Activated naive CD8-positive, alpha-beta T cell (primary cell): ENCODE measurements at regions not wholly inside any gene's neighbourhood (a gene's known extent, or its start where the extent isn't known, plus 50 kb on each side); places are given as distances from the start of the nearest gene placed in this dataset.
"Not testable (repeated sequence)": the region's sequence is repeated elsewhere in the genome, so short reads cannot be mapped to it uniquely, and the experiment has no call there.

Source experiments
- H3K27ac Mint-ChIP-seq: one replicate; pipeline ENCODE4 v1.8.0; 2021; ENCODE audit warnings: mixed read lengths
- H3K27me3 Mint-ChIP-seq: one replicate; pipeline ENCODE4 v1.8.0; 2021; ENCODE audit warnings: mixed read lengths
- H3K36me3 Mint-ChIP-seq: one replicate; pipeline ENCODE4 v1.8.0; 2021; ENCODE audit warnings: mixed read lengths
- H3K4me1 Mint-ChIP-seq: one replicate; pipeline ENCODE4 v1.8.0; 2021; ENCODE audit warnings: low read depth, mixed read lengths
- H3K4me3 Mint-ChIP-seq: one replicate; pipeline ENCODE4 v1.8.0; 2021; ENCODE audit warnings: mild to moderate bottlenecking, mixed read lengths
- H3K9me3 Mint-ChIP-seq: one replicate; pipeline ENCODE4 v1.8.0; 2021; ENCODE audit warnings: low read depth, mixed read lengths

DNA sequence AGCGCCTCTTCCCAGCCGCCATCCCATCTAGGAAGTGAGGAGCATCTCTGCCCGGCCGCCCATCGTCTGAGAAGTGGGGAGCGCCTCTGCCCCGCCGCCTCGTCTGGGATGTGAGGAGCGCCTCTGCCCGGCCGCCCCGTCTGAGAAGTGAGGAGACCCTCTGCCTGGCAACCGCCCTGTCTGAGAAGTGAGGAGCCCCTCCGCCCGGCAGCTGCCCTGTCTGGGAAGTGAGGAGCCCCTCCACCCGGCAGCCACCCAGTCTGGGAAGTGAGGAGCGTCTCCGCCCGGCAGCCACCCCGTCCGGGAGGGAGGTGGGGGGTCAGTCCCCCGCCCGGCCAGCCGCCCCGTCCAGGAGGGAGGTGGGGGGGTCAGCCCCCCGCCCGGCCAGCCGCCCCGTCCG is 139.4 kb upstream of the ANKRD55 start:
- not testable (repeated sequence) for H3K4me1 Mint-ChIP-seq, H3K9me3 Mint-ChIP-seq, H3K36me3 Mint-ChIP-seq, H3K4me3 Mint-ChIP-seq, H3K27me3 Mint-ChIP-seq, H3K27ac Mint-ChIP-seq

DNA sequence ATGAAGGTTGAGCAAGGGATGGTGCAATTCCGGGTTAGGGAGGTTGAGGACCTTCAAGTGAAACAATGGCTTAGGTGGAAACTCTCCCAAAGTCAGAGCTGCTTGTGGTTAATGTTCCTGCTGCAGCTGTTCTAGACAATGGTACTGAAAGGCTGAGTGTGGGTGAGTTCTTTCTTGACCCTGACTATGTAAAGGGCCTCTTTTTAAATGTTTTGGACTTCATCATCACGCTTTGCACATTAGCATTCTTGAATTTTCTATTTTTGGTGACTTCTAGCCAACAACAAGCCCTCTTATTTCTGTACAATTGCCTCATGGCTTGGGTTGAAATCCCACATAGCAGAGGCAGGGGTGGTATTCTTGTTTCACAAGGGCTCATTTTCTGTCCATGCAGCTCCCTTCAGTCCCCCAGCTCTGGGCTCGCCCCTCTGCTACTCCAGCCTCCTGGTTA is 136.3 kb upstream of the ANKRD55 start:
- Mint-ChIP-seq H3K27me3 (no peaks in the 10 kb centered on the region), H3K36me3 (peaks cover 5% of the 10 kb centered on the region), H3K4me3 (no peak overlapping the region), H3K27ac (no peak overlapping the region), H3K9me3 (no peaks in the 10 kb centered on the region), H3K4me1 (no peaks in the 10 kb centered on the region)

DNA sequence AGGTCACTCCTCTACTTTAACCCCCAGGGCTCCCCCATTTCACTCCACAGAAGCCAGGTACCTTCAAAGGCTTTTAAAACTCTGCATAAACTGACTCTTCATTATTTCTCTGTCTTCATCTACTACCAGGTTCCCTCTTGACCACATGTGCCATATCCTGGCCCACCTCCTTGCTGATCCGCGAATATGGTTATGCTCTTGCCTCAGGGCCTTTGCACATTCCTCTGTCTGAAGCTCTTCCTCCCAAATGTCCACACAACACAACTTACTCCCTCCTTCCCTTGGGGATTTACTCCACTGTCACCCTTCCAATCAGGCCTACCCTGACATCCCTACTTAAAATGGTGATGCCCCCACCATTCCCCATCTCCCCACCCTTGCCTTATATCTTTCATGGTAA is 134.6 kb upstream of the ANKRD55 start:
- Mint-ChIP-seq H3K27me3 (no peaks in the 10 kb centered on the region), H3K36me3 (peaks cover 5% of the 10 kb centered on the region), H3K4me1 (no peaks in the 10 kb centered on the region), H3K9me3 (peaks cover 4% of the 10 kb centered on the region), H3K4me3 (no peak overlapping the region), H3K27ac (no peak overlapping the region)

DNA sequence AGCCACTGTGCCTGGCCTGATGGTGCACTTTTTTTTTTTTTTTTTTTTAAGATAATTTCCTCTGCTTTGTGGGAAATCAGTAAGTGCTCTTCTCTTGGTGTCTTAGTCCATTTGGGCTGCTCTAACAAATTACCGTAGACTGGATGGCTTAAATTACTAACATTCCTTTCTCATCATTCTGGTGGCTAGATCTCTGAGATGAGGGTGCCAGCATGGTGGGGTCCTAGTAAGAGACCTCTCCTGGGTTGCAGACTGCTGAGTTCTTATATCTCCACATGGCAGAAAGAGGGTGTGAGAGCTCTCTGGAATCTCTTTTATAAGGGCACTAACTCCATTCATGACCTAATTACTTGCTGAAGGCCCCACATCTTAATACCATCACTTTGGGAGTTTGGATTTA is 133.9 kb upstream of the ANKRD55 start:
- Mint-ChIP-seq H3K27ac (no peak overlapping the region), H3K4me3 (no peak overlapping the region), H3K36me3 (peaks cover 5% of the 10 kb centered on the region), H3K4me1 (no peaks in the 10 kb centered on the region), H3K9me3 (peaks cover 4% of the 10 kb centered on the region), H3K27me3 (no peaks in the 10 kb centered on the region)

DNA sequence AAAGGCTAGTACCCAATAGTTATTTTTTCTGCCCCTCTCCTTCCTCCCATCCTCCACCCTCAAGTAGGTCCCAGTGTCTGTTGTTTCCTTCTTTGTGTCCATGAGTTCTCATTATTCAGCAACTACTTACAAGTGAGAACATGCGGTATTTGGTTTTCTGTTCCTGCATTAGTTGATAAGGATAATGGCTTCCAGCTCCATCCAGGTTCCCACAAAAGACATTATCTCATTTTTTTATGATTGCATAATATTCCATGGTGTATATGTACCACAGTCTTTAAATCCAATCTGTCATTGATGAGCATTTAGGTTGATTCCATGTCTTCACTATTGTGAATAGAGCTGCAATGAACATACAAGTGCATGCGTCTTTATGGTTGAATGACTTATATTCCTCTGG is 128.3 kb upstream of the ANKRD55 start:
- peaks cover 5% of the 10 kb centered on the region for H3K4me1 Mint-ChIP-seq
- no peaks in the 10 kb centered on the region for H3K27me3 Mint-ChIP-seq
- H3K9me3 Mint-ChIP-seq, result peaks cover 4% of the 10 kb centered on the region
- no peak overlapping the region for H3K4me3 Mint-ChIP-seq
- H3K27ac Mint-ChIP-seq, result no peak overlapping the region
- H3K36me3 Mint-ChIP-seq, result no peaks in the 10 kb centered on the region

DNA sequence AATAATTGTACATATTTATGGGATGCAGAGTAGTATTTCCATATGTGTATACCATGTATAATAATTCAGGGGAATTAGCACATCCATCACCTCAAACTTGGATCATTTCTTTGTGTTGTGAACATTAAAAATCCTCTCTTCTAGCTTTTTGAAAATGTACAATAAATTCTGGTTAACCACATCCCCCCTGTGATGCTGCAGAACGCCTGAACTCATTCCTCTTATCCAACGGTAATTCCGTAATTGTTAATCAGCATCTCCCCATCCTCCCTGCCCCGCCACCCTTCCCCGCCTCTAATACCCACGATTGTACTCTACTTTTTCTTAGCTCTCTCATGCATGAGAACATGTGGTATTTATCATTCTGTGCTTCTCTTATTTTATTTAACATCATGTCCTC is 127.7 kb upstream of the ANKRD55 start:
- Mint-ChIP-seq H3K27ac (no peak overlapping the region), H3K36me3 (no peaks in the 10 kb centered on the region), H3K9me3 (peaks cover 4% of the 10 kb centered on the region), H3K4me1 (peaks cover 5% of the 10 kb centered on the region), H3K27me3 (no peaks in the 10 kb centered on the region), H3K4me3 (no peak overlapping the region)

DNA sequence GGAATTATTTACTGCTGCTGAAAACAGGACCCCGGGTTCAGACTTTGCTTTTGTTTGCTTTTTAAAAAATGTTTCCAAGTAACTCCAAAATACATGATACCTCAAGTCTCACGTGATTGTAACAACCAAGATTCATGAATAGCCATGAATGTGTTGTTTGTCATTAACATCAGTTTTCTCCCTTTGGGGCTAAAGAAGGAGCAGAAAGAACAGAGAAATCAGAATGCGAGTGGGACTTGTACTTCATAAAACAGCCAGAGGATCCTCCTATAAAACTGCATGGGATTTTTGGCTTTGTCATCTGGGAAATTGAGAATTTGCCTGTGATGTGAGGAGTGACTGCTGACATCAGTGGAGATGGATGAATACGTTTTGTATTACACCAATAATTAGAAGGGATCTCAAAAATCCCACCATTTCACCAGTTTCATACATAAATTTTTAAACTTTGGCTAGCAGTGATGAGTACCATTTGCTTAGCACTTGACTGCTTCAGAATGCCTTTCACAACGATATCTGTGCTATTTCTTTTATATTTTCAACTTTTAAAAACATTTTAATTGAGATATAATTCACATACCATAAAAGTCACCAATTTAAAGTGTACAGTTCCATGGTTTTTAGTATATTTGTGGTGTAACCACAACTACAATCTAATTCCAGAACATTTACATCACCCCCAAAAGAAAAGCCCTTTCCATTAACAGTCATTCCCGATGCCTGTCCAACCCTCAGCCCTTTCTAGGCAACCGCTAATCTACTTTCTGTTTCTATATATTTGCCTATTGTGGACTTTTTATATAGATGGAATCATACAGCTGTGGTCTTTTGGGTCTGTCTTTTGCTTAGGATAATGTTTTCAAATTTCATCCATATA is 126.9 kb upstream of the ANKRD55 start:
- Mint-ChIP-seq H3K27ac (no peak overlapping the region), H3K9me3 (peaks cover 4% of the 10 kb centered on the region), H3K4me1 (peaks cover 5% of the 10 kb centered on the region), H3K36me3 (no peaks in the 10 kb centered on the region), H3K4me3 (no peak overlapping the region), H3K27me3 (no peaks in the 10 kb centered on the region)

DNA sequence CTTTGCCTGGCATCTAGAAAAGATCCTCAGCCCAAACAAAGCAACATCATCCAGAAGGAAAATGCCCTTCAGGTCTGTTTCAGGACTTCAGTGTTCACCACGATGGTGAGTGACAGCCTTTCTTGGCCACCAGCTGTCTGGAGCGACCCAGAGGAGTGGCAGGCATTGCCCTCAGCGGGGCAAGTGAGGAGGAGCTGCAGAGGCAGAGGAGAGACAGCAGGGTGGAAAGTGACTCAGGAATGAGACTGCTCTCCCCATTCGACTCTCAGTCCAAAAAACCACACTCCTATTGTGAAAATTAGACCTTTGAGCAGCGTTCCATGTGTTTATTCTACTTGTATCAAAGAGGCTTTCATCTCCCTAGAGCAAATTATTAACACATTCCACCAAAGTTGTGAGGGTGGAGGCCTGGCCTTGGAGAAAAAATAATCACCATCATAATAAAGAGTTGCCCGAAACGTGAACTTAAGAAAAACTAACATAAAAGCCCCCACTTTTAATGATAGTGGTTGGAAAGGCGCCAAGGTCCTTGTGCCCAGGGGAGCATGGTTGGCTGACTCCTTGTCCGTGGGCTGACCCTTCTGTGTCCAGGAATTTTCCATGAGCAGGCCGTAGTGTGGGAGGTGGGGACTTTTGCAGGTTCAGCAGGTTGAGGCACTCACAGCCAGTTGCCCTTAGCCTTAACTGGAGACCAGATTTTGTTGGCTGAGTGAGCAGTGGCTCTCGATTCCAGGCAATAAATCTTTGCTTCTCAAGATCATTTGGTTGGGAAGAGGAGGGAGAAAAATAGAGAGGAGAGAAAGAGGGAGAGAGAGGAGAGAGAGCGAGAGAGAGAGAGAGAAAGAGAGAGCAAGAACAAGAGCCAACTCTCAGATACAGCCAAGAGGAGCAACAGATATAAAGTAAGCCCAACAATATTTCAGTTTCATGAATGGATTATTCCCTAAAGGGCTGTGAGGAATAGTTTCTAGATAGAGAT is 125.9 kb upstream of the ANKRD55 start:
- no peaks in the 10 kb centered on the region for H3K36me3 Mint-ChIP-seq
- peaks cover 2% of the 10 kb centered on the region for H3K9me3 Mint-ChIP-seq
- no peaks in the 10 kb centered on the region for H3K27me3 Mint-ChIP-seq
- peaks cover 7% of the 10 kb centered on the region for H3K4me1 Mint-ChIP-seq
- no peak overlapping the region for H3K4me3 Mint-ChIP-seq
- peak overlapping the region; percentile 52 for H3K27ac Mint-ChIP-seq

DNA sequence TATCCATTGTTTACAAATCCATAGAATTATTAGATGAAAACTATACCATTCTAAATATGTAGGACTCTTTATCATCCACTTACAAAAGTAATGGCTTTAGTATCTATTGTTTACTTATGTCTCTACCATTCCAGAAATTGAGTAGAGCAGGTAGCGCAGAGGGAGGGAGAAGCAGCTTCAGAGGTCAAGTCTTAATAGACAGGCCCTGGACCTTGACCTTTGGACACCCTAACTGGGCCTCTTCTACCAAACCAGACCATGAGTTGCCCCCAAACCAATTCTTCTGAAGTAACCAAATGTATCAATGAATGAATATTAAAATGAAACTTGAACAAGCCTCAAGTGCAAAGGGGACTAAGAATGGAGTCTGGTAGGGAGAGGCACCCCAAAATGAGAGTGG is 124.9 kb upstream of the ANKRD55 start:
- H3K27me3 Mint-ChIP-seq, result no peaks in the 10 kb centered on the region
- H3K4me3 Mint-ChIP-seq, result no peak overlapping the region
- H3K9me3 Mint-ChIP-seq, result no peaks in the 10 kb centered on the region
- H3K27ac Mint-ChIP-seq, result no peak overlapping the region
- peaks cover 9% of the 10 kb centered on the region for H3K4me1 Mint-ChIP-seq
- H3K36me3 Mint-ChIP-seq, result no peaks in the 10 kb centered on the region

DNA sequence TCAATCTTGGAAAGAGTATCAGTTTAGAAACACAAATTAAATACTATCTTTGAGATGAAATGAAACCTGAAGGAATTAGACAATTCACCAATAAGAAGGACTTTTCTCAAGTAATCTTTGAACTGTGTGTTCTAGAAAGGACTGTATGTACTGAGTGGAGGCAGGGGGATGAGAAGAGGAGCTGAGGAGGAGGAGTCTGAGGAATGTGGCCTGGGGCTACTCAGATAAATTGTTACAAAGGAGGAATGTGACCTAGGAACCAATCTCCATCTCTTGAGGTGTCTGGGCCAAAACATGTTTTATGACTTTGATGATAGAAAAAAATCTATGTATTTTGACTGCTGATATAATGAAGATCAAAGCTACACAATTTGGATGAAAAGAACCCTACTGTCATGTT is 124.3 kb upstream of the ANKRD55 start:
- Mint-ChIP-seq H3K36me3 (no peaks in the 10 kb centered on the region), H3K27me3 (no peaks in the 10 kb centered on the region), H3K4me3 (no peak overlapping the region), H3K27ac (peak overlapping the region; percentile 11), H3K9me3 (no peaks in the 10 kb centered on the region), H3K4me1 (peaks cover 15% of the 10 kb centered on the region)

DNA sequence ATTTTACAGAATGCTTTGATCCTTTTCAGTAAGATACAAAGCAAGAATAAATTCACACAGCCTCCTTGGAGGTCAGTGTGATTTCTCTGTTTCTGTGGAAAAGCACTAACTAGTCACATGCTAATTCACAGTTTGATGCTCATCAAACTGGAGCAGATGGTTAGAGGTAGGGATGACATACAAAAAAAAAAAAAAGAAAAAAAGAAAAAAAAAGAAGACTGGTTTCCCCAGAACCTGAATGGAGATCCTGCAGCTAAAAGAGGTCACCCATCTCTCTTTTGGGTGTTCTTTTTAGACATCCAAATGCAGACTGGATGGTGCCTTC is 123.7 kb upstream of the ANKRD55 start:
- Mint-ChIP-seq H3K9me3 (no peaks in the 10 kb centered on the region), H3K27ac (no peak overlapping the region), H3K4me1 (peaks cover 21% of the 10 kb centered on the region)

DNA sequence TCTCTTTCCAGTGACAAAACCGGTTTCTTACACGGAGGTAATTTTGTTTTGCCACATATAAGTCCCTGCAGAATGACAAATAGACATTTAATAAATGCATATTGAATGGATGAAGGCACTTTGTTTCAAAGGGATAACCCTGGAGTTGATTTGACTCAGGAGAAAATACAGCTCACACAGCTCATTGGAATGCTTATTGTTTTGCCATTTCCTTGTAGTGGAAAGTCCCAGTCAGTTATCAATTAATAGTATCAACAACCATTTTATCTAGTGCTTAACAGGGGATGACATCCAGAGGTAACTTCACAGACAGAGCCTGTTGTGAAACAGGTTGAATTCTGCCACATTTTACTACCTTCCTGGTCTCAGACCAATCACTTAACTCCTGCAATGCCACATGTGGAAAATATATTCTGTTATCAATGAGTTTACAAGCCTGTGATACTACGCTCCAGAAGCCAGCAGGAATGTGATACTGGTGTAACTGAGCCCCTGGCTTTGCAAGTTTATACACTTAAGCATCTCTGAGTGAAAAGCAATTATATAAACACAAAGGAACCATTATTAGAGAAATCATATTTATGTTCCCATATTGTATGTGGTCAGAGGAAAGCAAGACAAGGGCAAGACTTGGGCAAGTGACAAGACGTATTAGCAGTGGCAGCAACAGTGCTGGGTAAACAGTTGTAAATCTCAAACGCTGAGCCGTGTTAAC is 123.1 kb upstream of the ANKRD55 start:
- peaks cover 21% of the 10 kb centered on the region for H3K4me1 Mint-ChIP-seq
- H3K4me3 Mint-ChIP-seq, result no peak overlapping the region
- H3K27me3 Mint-ChIP-seq, result no peaks in the 10 kb centered on the region
- no peaks in the 10 kb centered on the region for H3K36me3 Mint-ChIP-seq
- H3K9me3 Mint-ChIP-seq, result no peaks in the 10 kb centered on the region
- no peak overlapping the region for H3K27ac Mint-ChIP-seq

More for the DNA sequence above, 123.7 kb upstream of the ANKRD55 start:
- Mint-ChIP-seq H3K4me3 (no peak overlapping the region), H3K36me3 (no peaks in the 10 kb centered on the region), H3K27me3 (no peaks in the 10 kb centered on the region)

DNA sequence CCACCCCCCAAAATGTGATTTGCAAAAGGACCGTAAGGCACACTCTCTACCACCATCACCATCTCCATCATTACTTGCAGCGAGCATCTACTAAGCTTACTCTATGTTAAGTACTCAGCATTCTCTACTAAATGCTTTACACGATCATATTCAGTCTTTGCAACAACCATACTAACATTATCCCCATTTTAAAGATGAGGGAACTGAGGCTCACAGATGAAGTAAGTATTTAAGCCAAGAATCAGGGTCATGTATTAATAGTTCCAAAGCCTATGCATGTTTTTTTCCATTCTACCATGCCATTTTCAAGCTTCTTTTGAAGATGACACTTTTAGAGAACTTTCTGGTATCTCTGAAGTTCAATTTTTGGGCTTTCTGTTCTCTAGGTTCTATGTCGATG is 121.7 kb upstream of the ANKRD55 start:
- peaks cover 25% of the 10 kb centered on the region for H3K4me1 Mint-ChIP-seq
- no peaks in the 10 kb centered on the region for H3K9me3 Mint-ChIP-seq
- no peak overlapping the region for H3K4me3 Mint-ChIP-seq
- H3K36me3 Mint-ChIP-seq, result no peaks in the 10 kb centered on the region
- no peaks in the 10 kb centered on the region for H3K27me3 Mint-ChIP-seq
- peak overlapping the region; percentile 1 for H3K27ac Mint-ChIP-seq

DNA sequence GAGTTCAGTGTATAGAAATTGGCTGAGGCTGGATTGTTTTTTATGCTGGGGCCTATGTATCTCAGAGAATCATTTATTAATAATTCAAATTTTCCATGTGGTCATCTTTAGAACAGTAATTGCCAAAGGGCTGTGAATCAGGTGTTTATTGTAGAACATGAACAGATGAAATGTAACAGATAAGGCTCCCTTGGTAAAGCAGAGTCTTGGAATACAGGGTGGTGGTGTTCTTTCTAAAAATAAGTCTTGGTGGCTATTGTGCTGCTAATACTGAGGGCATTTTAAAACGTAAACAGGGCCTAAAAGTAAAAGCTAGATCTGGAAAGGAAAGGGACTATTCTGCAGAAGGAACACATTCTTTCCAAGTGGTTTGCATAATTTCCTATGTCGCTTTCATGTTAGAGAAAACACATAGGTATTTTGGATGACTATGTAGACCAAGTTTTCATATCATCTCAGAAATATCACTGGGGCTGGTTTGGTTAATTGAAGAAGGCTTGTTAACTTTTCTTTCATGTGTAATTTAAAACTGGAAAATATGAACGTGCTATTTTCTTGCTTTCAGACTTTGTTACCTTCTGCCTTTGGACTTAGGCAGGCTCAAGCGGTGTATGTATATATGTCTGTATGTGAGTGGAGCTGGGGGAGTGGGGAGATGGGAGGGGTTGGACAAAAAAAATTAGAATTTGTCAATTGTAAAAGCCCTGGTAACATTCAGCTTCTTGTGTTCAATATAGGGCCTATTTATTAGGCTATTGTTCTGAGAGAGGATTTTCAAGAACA is 119.9 kb upstream of the ANKRD55 start:
- H3K36me3 Mint-ChIP-seq, result no peaks in the 10 kb centered on the region
- peaks cover 29% of the 10 kb centered on the region for H3K4me1 Mint-ChIP-seq
- no peaks in the 10 kb centered on the region for H3K9me3 Mint-ChIP-seq
- H3K27ac Mint-ChIP-seq, result peak overlapping the region; percentile 91
- H3K27me3 Mint-ChIP-seq, result no peaks in the 10 kb centered on the region
- peak overlapping the region; percentile 30 for H3K4me3 Mint-ChIP-seq
